NCI-H2029 treated with DMSO at 0.1 percent for 48 hours (cell line): ENCODE measurements at regions not wholly inside any gene's neighbourhood (a gene's known extent, or its start where the extent isn't known, plus 50 kb on each side); places are given as distances from the start of the nearest gene placed in this dataset.
"Not testable (repeated sequence)": the region's sequence is repeated elsewhere in the genome, so short reads cannot be mapped to it uniquely, and the experiment has no call there.

Experiments used
- DNase-seq: peaks from one replicate; lab custom pipeline; 2025; lab: John Stamatoyannopoulos, UW

GRCh38 chr17:45586651-45586934 is 96.1 kb upstream of the PLEKHM1 start:
- not testable (repeated sequence) for DNase-seq

- not testable (repeated sequence) for DNase-seq
These were observed 102.0 kb upstream of the PLEKHM1 start for GRCh38 chr17:45592433-45592923.

GRCh38 chr17:45596347-45596746 is 105.8 kb upstream of the PLEKHM1 start:
- not testable (repeated sequence) for DNase-seq

- not testable (repeated sequence) for DNase-seq
These were observed 109.8 kb upstream of the PLEKHM1 start for GRCh38 chr17:45600052-45601012.

- DNase-seq = not testable (repeated sequence)
These were observed 110.5 kb upstream of the PLEKHM1 start for GRCh38 chr17:45601013-45601412.

GRCh38 chr17:45601605-45602539 is 111.4 kb upstream of the PLEKHM1 start:
- not testable (repeated sequence) for DNase-seq

GRCh38 chr17:45605751-45606150 is 115.2 kb upstream of the PLEKHM1 start:
- DNase-seq = not testable (repeated sequence)

- not testable (repeated sequence) for DNase-seq
These were observed 129.5 kb upstream of the PLEKHM1 start for GRCh38 chr17:45619984-45620405.

GRCh38 chr17:45620468-45620867 is 129.9 kb upstream of the PLEKHM1 start:
- not testable (repeated sequence) for DNase-seq

- DNase-seq = not testable (repeated sequence)
These were observed 130.6 kb upstream of the PLEKHM1 start for GRCh38 chr17:45621087-45621486.

- DNase-seq = not testable (repeated sequence)
These were observed 131.8 kb upstream of the PLEKHM1 start for GRCh38 chr17:45622295-45622694.

- no peak for DNase-seq
These were observed 137.5 kb upstream of the PLEKHM1 start for GRCh38 chr17:45628019-45628418.

GRCh38 chr17:45631941-45632340 is 141.4 kb upstream of the PLEKHM1 start:
- DNase-seq = no peak

- DNase-seq = no peak
These were observed 144.7 kb upstream of the CRHR1 start for GRCh38 chr17:45639297-45639849.

- no peak for DNase-seq
These were observed 143.8 kb upstream of the CRHR1 start for GRCh38 chr17:45640141-45640850.

GRCh38 chr17:45641541-45641940 is 142.6 kb upstream of the CRHR1 start:
- DNase-seq = no peak

GRCh38 chr17:45643591-45643990 is 140.5 kb upstream of the CRHR1 start:
- DNase-seq = no peak

- DNase-seq = not testable (repeated sequence)
These were observed 139.5 kb upstream of the CRHR1 start for GRCh38 chr17:45644637-45645036.

GRCh38 chr17:45645330-45645729 is 138.8 kb upstream of the CRHR1 start:
- no peak for DNase-seq

- no peak for DNase-seq
These were observed 137.7 kb upstream of the CRHR1 start for GRCh38 chr17:45646288-45646988.

GRCh38 chr17:45648642-45649041 is 135.5 kb upstream of the CRHR1 start:
- no peak for DNase-seq
